Subcutaneous abdominal adipose tissue (tissue), 5 donors: ENCODE measurements at regions not wholly inside any gene's neighbourhood (a gene's known extent, or its start where the extent isn't known, plus 50 kb on each side); places are given as distances from the start of the nearest gene placed in this dataset.
"Not testable (repeated sequence)": the region's sequence is repeated elsewhere in the genome, so short reads cannot be mapped to it uniquely, and the experiment has no call there.

Experiments
- H3K27ac ChIP-seq: one replicate; pipeline ENCODE4 v1.7.0; 2013; ENCODE audit warnings: low read depth, mild to moderate bottlenecking, inconsistent platforms, low read length, moderate library complexity
- H3K27me3 ChIP-seq, 5 donors: one replicate each; pipeline ENCODE4 v1.7.0; 2013; ENCODE audit warnings: low read length in 5 of 5, inconsistent platforms in 1 of 5; ENCODE audit not compliant: control insufficient read depth in 5 of 5, insufficient read depth in 4 of 5
- H3K36me3 ChIP-seq, 5 donors: one replicate each; pipeline ENCODE4 v1.7.0; 2013; ENCODE audit warnings: low read length in 5 of 5; ENCODE audit not compliant: control insufficient read depth in 5 of 5, insufficient read depth in 5 of 5
- H3K4me1 ChIP-seq, 5 donors: one replicate each; pipeline ENCODE4 v1.7.0; 2013; ENCODE audit warnings: low read length in 5 of 5, mild to moderate bottlenecking in 3 of 5, moderate library complexity in 1 of 5; ENCODE audit not compliant: control insufficient read depth in 5 of 5, insufficient read depth in 5 of 5
- H3K4me3 ChIP-seq, 5 donors: one replicate each; pipeline ENCODE4 v1.7.0; 2013; ENCODE audit warnings: low read length in 5 of 5, low read depth in 1 of 5
- H3K9ac ChIP-seq, 5 donors: one replicate each; pipeline ENCODE4 v1.7.0; 2013; ENCODE audit warnings: low read length in 5 of 5, mild to moderate bottlenecking in 4 of 5, moderate library complexity in 3 of 5
- H3K9me3 ChIP-seq, 5 donors: one replicate each; pipeline ENCODE4 v1.7.0; 2013; ENCODE audit warnings: low read length in 5 of 5; ENCODE audit not compliant: control insufficient read depth in 5 of 5
- donor health status: healthy.
- donor health status: healthy.
- donor health status: healthy.
- donor health status: healthy.
- donor health status: healthy.

- H3K27me3 ChIP-seq, result no peaks in the 10 kb centered on the region
- no peaks in the 10 kb centered on the region for H3K9me3 ChIP-seq
- H3K4me3 ChIP-seq, result no peak overlapping the region
- H3K4me1 ChIP-seq, result peaks cover 0 to 5% (median 0%) of the 10 kb centered on the region in 5 donors
- no peaks in the 10 kb centered on the region for H3K36me3 ChIP-seq
- no peak overlapping the region for H3K9ac ChIP-seq
- no peak overlapping the region for H3K27ac ChIP-seq
Measured at GRCh38 chr6:137804637-137805036, 62.4 kb upstream of the TNFAIP3 start.

GRCh38 chr6:137805622-137806021, 61.4 kb upstream of the TNFAIP3 start:
- H3K4me1 ChIP-seq, result peaks cover 0 to 5% (median 0%) of the 10 kb centered on the region in 5 donors
- no peak overlapping the region for H3K27ac ChIP-seq
- no peak overlapping the region for H3K9ac ChIP-seq
- no peaks in the 10 kb centered on the region for H3K36me3 ChIP-seq
- no peaks in the 10 kb centered on the region for H3K27me3 ChIP-seq
- no peaks in the 10 kb centered on the region for H3K9me3 ChIP-seq
- no peak overlapping the region for H3K4me3 ChIP-seq

- no peaks in the 10 kb centered on the region for H3K9me3 ChIP-seq
- H3K4me1 ChIP-seq, result peaks cover 0 to 15% (median 5%) of the 10 kb centered on the region in 5 donors
- H3K27me3 ChIP-seq, result no peaks in the 10 kb centered on the region
- H3K4me3 ChIP-seq, result no peak overlapping the region
- no peak overlapping the region for H3K9ac ChIP-seq
- no peak overlapping the region for H3K27ac ChIP-seq
- no peaks in the 10 kb centered on the region for H3K36me3 ChIP-seq
Measured at GRCh38 chr6:137806914-137807682, 60.0 kb upstream of the TNFAIP3 start.

- H3K27me3 ChIP-seq, result no peaks in the 10 kb centered on the region
- H3K36me3 ChIP-seq, result no peaks in the 10 kb centered on the region
- no peak overlapping the region for H3K27ac ChIP-seq
- H3K9me3 ChIP-seq, result no peaks in the 10 kb centered on the region
- no peak overlapping the region for H3K4me3 ChIP-seq
- H3K4me1 ChIP-seq, result peaks cover 0 to 15% (median 5%) of the 10 kb centered on the region in 5 donors
- no peak overlapping the region for H3K9ac ChIP-seq
Measured at GRCh38 chr6:137808191-137808590, 58.9 kb upstream of the TNFAIP3 start.

GRCh38 chr6:137808836-137809315, 58.2 kb upstream of the TNFAIP3 start:
- Histone ChIP-seq H3K9me3 (no peaks in the 10 kb centered on the region), H3K36me3 (no peaks in the 10 kb centered on the region), H3K4me1 (peaks cover 0 to 15% (median 5%) of the 10 kb centered on the region in 5 donors), H3K27ac (no peak overlapping the region), H3K27me3 (no peaks in the 10 kb centered on the region), H3K4me3 (no peak overlapping the region), H3K9ac (no peak overlapping the region)

- H3K27ac ChIP-seq, H3K4me3 ChIP-seq, H3K9me3 ChIP-seq, H3K36me3 ChIP-seq, H3K27me3 ChIP-seq, H3K9ac ChIP-seq: not testable (repeated sequence)
- peaks cover 0 to 15% (median 5%) of the 10 kb centered on the region in 5 donors for H3K4me1 ChIP-seq
Measured at GRCh38 chr6:137809895-137810553, 57.0 kb upstream of the TNFAIP3 start.

GRCh38 chr6:137810554-137811120, 56.4 kb upstream of the TNFAIP3 start:
- H3K27me3 ChIP-seq, result no peaks in the 10 kb centered on the region
- no peaks in the 10 kb centered on the region for H3K9me3 ChIP-seq
- H3K36me3 ChIP-seq, result no peaks in the 10 kb centered on the region
- H3K4me1 ChIP-seq, result peaks cover 0 to 13% (median 5%) of the 10 kb centered on the region in 5 donors
- no peak overlapping the region for H3K4me3 ChIP-seq
- H3K9ac ChIP-seq, result no peak overlapping the region
- H3K27ac ChIP-seq, result no peak overlapping the region

- Histone ChIP-seq H3K4me3 (peak overlapping the region in 3 of 5 donors; percentile 4 to 32 (median 9)), H3K9ac (peak overlapping the region in 1 of 5 donors; percentile 12)
Measured at GRCh38 chr6:137811121-137811915, 55.7 kb upstream of the TNFAIP3 start.

GRCh38 chr6:137811916-137812553, 55.0 kb upstream of the TNFAIP3 start:
- H3K9ac ChIP-seq, result peak overlapping the region in 1 of 5 donors; percentile 12
- H3K27me3 ChIP-seq, result no peaks in the 10 kb centered on the region
- no peaks in the 10 kb centered on the region for H3K9me3 ChIP-seq
- H3K27ac ChIP-seq, result no peak overlapping the region
- peaks cover 2 to 18% (median 5%) of the 10 kb centered on the region in 5 donors for H3K4me1 ChIP-seq
- H3K4me3 ChIP-seq, result no peak overlapping the region
- H3K36me3 ChIP-seq, result no peaks in the 10 kb centered on the region

More at GRCh38 chr6:137811121-137811915, 55.7 kb upstream of the TNFAIP3 start:
- Histone ChIP-seq H3K9me3 (no peaks in the 10 kb centered on the region), H3K36me3 (no peaks in the 10 kb centered on the region), H3K4me1 (peaks cover 0 to 17% (median 5%) of the 10 kb centered on the region in 5 donors), H3K27me3 (no peaks in the 10 kb centered on the region), H3K27ac (no peak overlapping the region)
